ENCODE measurements at regions not wholly inside any gene's neighbourhood (a gene's known extent, or its start where the extent isn't known, plus 50 kb on each side); places are given as distances from the start of the nearest gene placed in this dataset.

- Mint-ChIP-seq H3K9me3 (no peaks in the 10 kb centered on the region), H3K4me3 (no peak overlapping the region), H3K36me3 (ENCODE audit: low read depth) (no peaks in the 10 kb centered on the region), H3K27ac (no peak overlapping the region), H3K27me3 (ENCODE audit: insufficient read depth) (no peaks in the 10 kb centered on the region), H3K4me1 (no peaks in the 10 kb centered on the region)
- Histone ChIP-seq H3K9me3 (ENCODE audit: control insufficient read depth, low read length) (no peaks in the 10 kb centered on the region), H3K4me1 (ENCODE audit: control insufficient read depth, insufficient read depth, low read length) (no peaks in the 10 kb centered on the region), H3K4me3 (ENCODE audit: low read length) (no peak overlapping the region), H3K36me3 (ENCODE audit: control insufficient read depth, insufficient read depth, low read length) (no peaks in the 10 kb centered on the region), H3K27ac (ENCODE audit: low read depth, low read length) (no peak overlapping the region), H3K9ac (ENCODE audit: extremely low read depth, low read length, poor library complexity, severe bottlenecking) (no peak overlapping the region), H3K27me3 (ENCODE audit: control insufficient read depth, insufficient read depth, low read length, poor library complexity, severe bottlenecking) (no peaks in the 10 kb centered on the region)
- DNase-seq, result no peak
- TF ChIP-seq, protein P1, sequence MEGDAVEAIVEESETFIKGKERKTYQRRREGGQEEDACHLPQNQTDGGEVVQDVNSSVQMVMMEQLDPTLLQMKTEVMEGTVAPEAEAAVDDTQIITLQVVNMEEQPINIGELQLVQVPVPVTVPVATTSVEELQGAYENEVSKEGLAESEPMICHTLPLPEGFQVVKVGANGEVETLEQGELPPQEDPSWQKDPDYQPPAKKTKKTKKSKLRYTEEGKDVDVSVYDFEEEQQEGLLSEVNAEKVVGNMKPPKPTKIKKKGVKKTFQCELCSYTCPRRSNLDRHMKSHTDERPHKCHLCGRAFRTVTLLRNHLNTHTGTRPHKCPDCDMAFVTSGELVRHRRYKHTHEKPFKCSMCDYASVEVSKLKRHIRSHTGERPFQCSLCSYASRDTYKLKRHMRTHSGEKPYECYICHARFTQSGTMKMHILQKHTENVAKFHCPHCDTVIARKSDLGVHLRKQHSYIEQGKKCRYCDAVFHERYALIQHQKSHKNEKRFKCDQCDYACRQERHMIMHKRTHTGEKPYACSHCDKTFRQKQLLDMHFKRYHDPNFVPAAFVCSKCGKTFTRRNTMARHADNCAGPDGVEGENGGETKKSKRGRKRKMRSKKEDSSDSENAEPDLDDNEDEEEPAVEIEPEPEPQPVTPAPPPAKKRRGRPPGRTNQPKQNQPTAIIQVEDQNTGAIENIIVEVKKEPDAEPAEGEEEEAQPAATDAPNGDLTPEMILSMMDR (conservative IDR thresholded peaks at IDR 0.05), result no peak
These were observed 431.0 kb upstream of the SLC30A5 start for GRCh38 chr5:68662804-68663307.

DNA sequence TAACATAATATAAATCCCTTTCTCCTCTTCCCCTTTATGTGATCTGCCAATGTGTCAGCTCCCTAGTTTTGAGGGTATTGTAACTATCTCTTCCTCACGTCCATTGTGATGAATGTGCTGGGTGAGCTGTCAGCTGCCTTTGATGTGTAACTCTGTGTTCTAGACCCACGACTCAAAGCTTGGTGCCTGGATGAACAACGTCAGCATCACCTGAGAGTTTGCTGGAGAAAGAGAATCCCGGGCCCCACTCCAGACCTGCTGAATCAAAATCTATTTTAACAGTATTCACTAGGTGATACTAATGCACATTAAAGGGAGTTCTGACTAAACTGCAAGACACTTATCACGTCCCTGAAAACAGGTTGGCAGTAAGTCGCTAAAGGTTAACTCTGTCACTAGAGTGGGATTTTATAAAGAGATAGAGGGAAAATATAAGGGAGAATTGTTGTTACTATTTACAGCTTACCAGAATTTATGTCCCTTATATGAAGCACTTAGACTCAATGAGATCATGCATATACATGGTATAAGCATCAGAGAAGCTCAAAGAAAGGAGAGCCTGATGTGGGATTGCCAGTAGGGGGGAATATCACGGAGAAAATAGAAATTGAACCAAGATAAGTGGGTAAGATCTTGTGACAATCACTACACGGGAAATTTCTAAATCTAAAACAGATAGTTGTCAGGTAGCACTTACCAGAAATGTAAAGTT, 423.8 kb upstream of the SLC30A5 start:
- no peak for DNase-seq
- Mint-ChIP-seq H3K4me3 (no peak overlapping the region), H3K27ac (no peak overlapping the region), H3K36me3 (ENCODE audit: low read depth) (no peaks in the 10 kb centered on the region), H3K27me3 (ENCODE audit: insufficient read depth) (no peaks in the 10 kb centered on the region), H3K4me1 (no peaks in the 10 kb centered on the region), H3K9me3 (no peaks in the 10 kb centered on the region)
- Histone ChIP-seq H3K36me3 (ENCODE audit: control insufficient read depth, insufficient read depth, low read length) (no peaks in the 10 kb centered on the region), H3K9ac (ENCODE audit: extremely low read depth, low read length, poor library complexity, severe bottlenecking) (no peak overlapping the region), H3K27ac (ENCODE audit: low read depth, low read length) (no peak overlapping the region), H3K27me3 (ENCODE audit: control insufficient read depth, insufficient read depth, low read length, poor library complexity, severe bottlenecking) (no peaks in the 10 kb centered on the region), H3K9me3 (ENCODE audit: control insufficient read depth, low read length) (no peaks in the 10 kb centered on the region), H3K4me3 (ENCODE audit: low read length) (no peak overlapping the region), H3K4me1 (ENCODE audit: control insufficient read depth, insufficient read depth, low read length) (no peaks in the 10 kb centered on the region)
- WGBS, 2 experiments (ENCODE audit: insufficient coverage in 1 of 2, insufficient read length in 1 of 2), result 60 to 61% methylated on average over 6 to 8 of the region's 8 CpGs
- TF ChIP-seq, protein P1 (conservative IDR thresholded peaks at IDR 0.05), result no peak

DNA sequence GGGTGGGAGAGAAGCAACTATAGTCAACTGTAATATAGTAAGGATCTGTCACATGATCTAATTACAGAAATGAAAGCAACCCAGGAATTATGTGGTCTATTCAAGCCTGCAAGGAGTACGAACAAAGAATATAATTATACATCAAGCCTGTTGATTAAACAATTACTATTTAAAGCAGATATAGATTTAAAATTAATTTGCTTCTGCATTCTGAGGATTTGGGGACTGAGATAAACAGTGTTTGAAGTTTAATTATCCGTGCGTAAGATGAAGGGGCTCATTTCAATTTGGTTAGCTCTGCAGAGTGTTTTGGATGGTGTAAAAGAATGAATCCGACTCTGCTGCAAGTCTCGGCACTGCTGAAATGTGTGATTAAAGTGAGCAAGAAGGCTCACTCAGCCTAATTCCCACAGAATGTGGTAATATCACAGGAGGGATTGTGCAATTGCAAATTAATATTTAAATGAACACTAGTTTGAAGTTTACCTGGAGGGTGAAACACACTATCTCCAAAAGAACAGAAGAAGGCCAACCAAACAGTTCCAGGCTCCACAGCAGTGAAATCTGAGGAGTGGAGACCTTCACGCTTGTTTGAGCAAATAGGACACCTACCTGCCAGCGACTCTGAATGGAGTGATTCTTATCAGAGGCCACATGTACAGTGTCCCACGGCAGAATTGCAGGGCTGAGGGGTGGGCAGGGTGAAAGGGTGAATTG, 420.6 kb upstream of the SLC30A5 start:
- H3K4me3 ChIP-seq (ENCODE audit: low read length), result no peak overlapping the region
- no peaks in the 10 kb centered on the region for H3K36me3 Mint-ChIP-seq (ENCODE audit: low read depth)

More for the DNA sequence above, 420.6 kb upstream of the SLC30A5 start:
- 92% methylated on average over 5 to 7 of the region's 8 CpGs for WGBS, 2 experiments (ENCODE audit: insufficient coverage in 1 of 2, insufficient read length in 1 of 2)
- Histone ChIP-seq H3K9me3 (ENCODE audit: control insufficient read depth, low read length) (no peaks in the 10 kb centered on the region), H3K4me1 (ENCODE audit: control insufficient read depth, insufficient read depth, low read length) (no peaks in the 10 kb centered on the region), H3K27ac (ENCODE audit: low read depth, low read length) (no peak overlapping the region), H3K27me3 (ENCODE audit: control insufficient read depth, insufficient read depth, low read length, poor library complexity, severe bottlenecking) (no peaks in the 10 kb centered on the region), H3K9ac (ENCODE audit: extremely low read depth, low read length, poor library complexity, severe bottlenecking) (no peak overlapping the region), H3K36me3 (ENCODE audit: control insufficient read depth, insufficient read depth, low read length) (no peaks in the 10 kb centered on the region)
- no peak overlapping the region for H3K4me3 Mint-ChIP-seq
- H3K9me3 Mint-ChIP-seq, result no peaks in the 10 kb centered on the region
- TF ChIP-seq, protein P1 (conservative IDR thresholded peaks at IDR 0.05), result no peak
- H3K27me3 Mint-ChIP-seq (ENCODE audit: insufficient read depth), result no peaks in the 10 kb centered on the region
- H3K4me1 Mint-ChIP-seq, result no peaks in the 10 kb centered on the region
- no peak for DNase-seq
- no peak overlapping the region for H3K27ac Mint-ChIP-seq
